HL-60 (cell line): ENCODE measurements at regions not wholly inside any gene's neighbourhood (a gene's known extent, or its start where the extent isn't known, plus 50 kb on each side); places are given as distances from the start of the nearest gene placed in this dataset.

Source experiments
- CTCF ChIP-seq: IDR thresholded peaks from one replicate; pipeline ENCODE4 v1.5.1; 2011; ENCODE audit warnings: low read length, control low read depth, inconsistent platforms; ENCODE audit not compliant: insufficient read depth
- POLR2AphosphoS5 ChIP-seq: IDR thresholded peaks from 2 replicates; pipeline ENCODE4 v1.6.1; 2012; ENCODE audit warnings: low read depth

- TF ChIP-seq POLR2AphosphoS5, result no peak
- TF ChIP-seq CTCF, result no peak
These were observed 58.5 kb upstream of the TMEM18 start for GRCh38 chr2:735670-736218.
